H9 (cell line): ENCODE measurements at regions not wholly inside any gene's neighbourhood (a gene's known extent, or its start where the extent isn't known, plus 50 kb on each side); places are given as distances from the start of the nearest gene placed in this dataset.

ENCODE experiments used
- DNase-seq: peaks from one replicate; pipeline ENCODE4 v3.0.0-alpha.2; 2017
- H2AFZ ChIP-seq: one replicate; pipeline ENCODE4 v1.6.1; 2013; ENCODE audit warnings: mild to moderate bottlenecking, low read length, control low read depth, moderate library complexity
- H2AK5ac ChIP-seq: 2 replicates; pipeline ENCODE4 v1.6.1; 2013; ENCODE audit warnings: low read length, control low read depth, mixed read lengths; ENCODE audit not compliant: insufficient read length
- H2BK120ac ChIP-seq: one replicate; pipeline ENCODE4 v1.6.1; 2013; ENCODE audit warnings: low read depth, mild to moderate bottlenecking, low read length, control low read depth, inconsistent platforms; ENCODE audit not compliant: poor library complexity, severe bottlenecking
- H2BK12ac ChIP-seq: 2 replicates; pipeline ENCODE4 v1.6.1; 2013; ENCODE audit warnings: low read length, control low read depth, mixed read lengths, low read depth; ENCODE audit not compliant: insufficient read length
- H2BK15ac ChIP-seq: 2 replicates; pipeline ENCODE4 v1.6.1; 2013; ENCODE audit warnings: low read depth, low read length, control low read depth
- H2BK20ac ChIP-seq: one replicate; pipeline ENCODE4 v1.6.1; 2013; ENCODE audit warnings: low read depth, mild to moderate bottlenecking, low read length, control low read depth, inconsistent platforms; ENCODE audit not compliant: poor library complexity, severe bottlenecking
- H2BK5ac ChIP-seq: 2 replicates; pipeline ENCODE4 v1.6.1; 2013; ENCODE audit warnings: low read length, control low read depth, mixed read lengths; ENCODE audit not compliant: insufficient read length
- H3K14ac ChIP-seq: 2 replicates; pipeline ENCODE4 v1.6.1; 2013; ENCODE audit warnings: low read length, control low read depth; ENCODE audit not compliant: insufficient read depth
- H3K18ac ChIP-seq: 2 replicates; pipeline ENCODE4 v1.6.1; 2013; ENCODE audit warnings: low read depth, mild to moderate bottlenecking, mixed read lengths, low read length, control low read depth; ENCODE audit not compliant: insufficient read length
- H3K23ac ChIP-seq: 2 replicates; pipeline ENCODE4 v1.6.1; 2013; ENCODE audit warnings: low read length, control low read depth, mixed read lengths, low read depth; ENCODE audit not compliant: insufficient read length
- H3K23me2 ChIP-seq: 2 replicates; pipeline ENCODE4 v1.6.1; 2013; ENCODE audit warnings: low read depth, mild to moderate bottlenecking, mixed read lengths, low read length, control low read depth; ENCODE audit not compliant: insufficient read length, poor library complexity, severe bottlenecking
- H3K27ac ChIP-seq: 2 replicates; pipeline ENCODE4 v1.5.1; 2013; ENCODE audit warnings: low read length, control low read depth, mixed read lengths, low read depth; ENCODE audit not compliant: insufficient read length
- H3K27me3 ChIP-seq: 2 replicates; pipeline ENCODE4 v1.6.1; 2013; ENCODE audit warnings: low read length, control low read depth, inconsistent platforms; ENCODE audit not compliant: insufficient read depth
- H3K4ac ChIP-seq: 2 replicates; pipeline ENCODE4 v1.6.1; 2013; ENCODE audit warnings: low read depth, mild to moderate bottlenecking, control low read depth, inconsistent platforms, low read length, moderate library complexity
- H3K4me1 ChIP-seq: 2 replicates; pipeline ENCODE4 v1.6.1; 2013; ENCODE audit warnings: low read length, control low read depth, inconsistent platforms; ENCODE audit not compliant: insufficient read depth
- H3K4me2 ChIP-seq: 2 replicates; pipeline ENCODE4 v1.6.1; 2013; ENCODE audit warnings: low read length, control low read depth, mixed read lengths; ENCODE audit not compliant: insufficient read length, insufficient read depth
- H3K56ac ChIP-seq: 2 replicates; pipeline ENCODE4 v1.6.1; 2013; ENCODE audit warnings: low read depth, mild to moderate bottlenecking, mixed read lengths, low read length, control low read depth; ENCODE audit not compliant: insufficient read length
- H3K79me1 ChIP-seq: 2 replicates; pipeline ENCODE4 v1.6.1; 2013; ENCODE audit warnings: low read depth, mild to moderate bottlenecking, moderate library complexity, low read length, control low read depth, inconsistent platforms; ENCODE audit not compliant: insufficient read depth, poor library complexity, severe bottlenecking
- H3K79me2 ChIP-seq: 2 replicates; pipeline ENCODE4 v1.6.1; 2013; ENCODE audit warnings: low read length, control low read depth, inconsistent platforms; ENCODE audit not compliant: insufficient read depth
- H3K9ac ChIP-seq: 2 replicates; pipeline ENCODE4 v1.6.1; 2013; ENCODE audit warnings: low read length, control low read depth, mixed read lengths; ENCODE audit not compliant: insufficient read length; ENCODE audit errors: extremely low read depth
- H3K9me3 ChIP-seq: one replicate; pipeline ENCODE4 v1.6.1; 2013; ENCODE audit warnings: low read depth, low read length, inconsistent platforms; ENCODE audit not compliant: control insufficient read depth
- H3T11ph ChIP-seq: one replicate; pipeline ENCODE4 v1.6.1; 2013; ENCODE audit warnings: mild to moderate bottlenecking, low read length, control low read depth, inconsistent platforms
- H4K20me1 ChIP-seq: one replicate; pipeline ENCODE4 v1.6.1; 2013; ENCODE audit not compliant: control insufficient read depth, insufficient read length, insufficient read depth
- H4K5ac ChIP-seq: 2 replicates; pipeline ENCODE4 v1.6.1; 2013; ENCODE audit warnings: low read depth, mild to moderate bottlenecking, mixed read lengths, low read length, control low read depth; ENCODE audit not compliant: insufficient read length
- H4K8ac ChIP-seq: replicated peaks from 2 replicates; pipeline ENCODE4 v1.6.1; 2013; ENCODE audit warnings: low read length, control low read depth, mixed read lengths, low read depth; ENCODE audit not compliant: insufficient read length
- H4K91ac ChIP-seq: 2 replicates; pipeline ENCODE4 v1.6.1; 2013; ENCODE audit warnings: low read depth, mild to moderate bottlenecking, moderate library complexity, mixed read lengths, low read length, control low read depth; ENCODE audit not compliant: insufficient read length
- H3K27ac Mint-ChIP-seq, 3 experiments: 2 replicates in 2 of 3; 3 replicates in 1 of 3; pipeline ENCODE4 v1.8.0; 2020 to 2021; ENCODE audit warnings: mixed read lengths in 3 of 3, mild to moderate bottlenecking in 1 of 3, moderate library complexity in 1 of 3
- H3K27me3 Mint-ChIP-seq: 2 replicates; pipeline ENCODE4 v1.8.0; 2021; ENCODE audit warnings: low read depth, mild to moderate bottlenecking, moderate library complexity, mixed read lengths
- H3K36me3 Mint-ChIP-seq, 3 experiments: 2 replicates in 2 of 3; 3 replicates in 1 of 3; pipeline ENCODE4 v1.8.0; 2020 to 2021; ENCODE audit warnings: low read depth in 3 of 3, mixed read lengths in 3 of 3; ENCODE audit not compliant: insufficient read depth in 1 of 3
- H3K4me1 Mint-ChIP-seq, 2 experiments: 2 replicates each; pipeline ENCODE4 v1.8.0; 2020; ENCODE audit warnings: mixed read lengths in 2 of 2
- H3K4me3 Mint-ChIP-seq, 2 experiments: 2 replicates in 1 of 2; 3 replicates in 1 of 2; pipeline ENCODE4 v1.8.0; 2020 to 2021; ENCODE audit warnings: mild to moderate bottlenecking in 2 of 2, mixed read lengths in 2 of 2, moderate library complexity in 1 of 2
- H3K9me3 Mint-ChIP-seq, 2 experiments: 2 replicates in 1 of 2; 3 replicates in 1 of 2; pipeline ENCODE4 v1.8.0; 2020; ENCODE audit warnings: mild to moderate bottlenecking in 2 of 2, mixed read lengths in 2 of 2, moderate library complexity in 1 of 2
- whole genome bisulfite sequencing: extraction: QIAGEN DNeasy Blood & Tissue Kit; methylation state at CpG from one replicate; pipeline ENCODE4 v1.1.7; 2013; ENCODE audit warnings: missing lambda C conversion rate, low lambda C conversion rate, mixed read lengths; ENCODE audit not compliant: insufficient read length; ENCODE audit errors: extremely low coverage; 5-methylcytosine and 5-hydroxymethylcytosine counted together
- TF ChIP-seq, protein P1 (sequence below): fragments of 200-600 bp; sonication (generic); conservative IDR thresholded peaks from 3 replicates; pipeline ENCODE4 v1.8.0; 2021; ENCODE audit warnings: antibody characterized with exemption, mild to moderate bottlenecking

DNA sequence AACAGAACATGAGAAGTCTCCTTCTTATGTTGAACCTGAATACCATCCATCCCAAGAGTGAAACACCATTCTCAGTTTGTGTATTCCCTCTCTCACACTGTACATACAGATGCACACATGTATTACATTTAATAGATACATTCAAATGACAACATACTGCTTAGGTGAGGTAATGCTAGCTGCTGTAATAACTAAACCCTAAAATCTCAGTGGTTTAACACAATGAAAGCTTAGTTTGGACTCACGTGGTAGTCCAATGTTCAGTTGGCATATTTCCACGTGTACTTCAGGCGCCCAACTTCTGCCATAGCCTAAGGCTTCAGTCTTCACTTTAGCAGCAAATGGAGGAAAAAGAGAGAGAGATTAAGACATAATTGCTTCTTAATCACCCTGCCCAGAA lies 351.1 kb upstream of the PMFBP1 start:
- H2BK12ac ChIP-seq: no peak overlapping the region
- Mint-ChIP-seq H3K4me1 (no peaks in the 10 kb centered on the region), H3K9me3 (peaks cover 33 to 40% of the 10 kb centered on the region in 2 experiments), H3K27ac (no peak overlapping the region), H3K27me3 (no peaks in the 10 kb centered on the region), H3K36me3 (peaks cover 29 to 53% (median 30%) of the 10 kb centered on the region in 3 experiments), H3K4me3 (no peak overlapping the region)
- no peak overlapping the region for H3T11ph ChIP-seq
- no peak overlapping the region for H2AFZ ChIP-seq
- no peak overlapping the region for H2AK5ac ChIP-seq
- no peak overlapping the region for H4K8ac ChIP-seq
- H3K4me2 ChIP-seq: no peak overlapping the region
- H4K91ac ChIP-seq: no peak overlapping the region
- no peak for DNase-seq
- WGBS: no CpG with 5 or more reads among the region's 3 CpGs
- no peak overlapping the region for H2BK15ac ChIP-seq
- H3K79me1 ChIP-seq: no peaks in the 10 kb centered on the region
- no peak overlapping the region for H3K9ac ChIP-seq
- TF ChIP-seq, protein P1, sequence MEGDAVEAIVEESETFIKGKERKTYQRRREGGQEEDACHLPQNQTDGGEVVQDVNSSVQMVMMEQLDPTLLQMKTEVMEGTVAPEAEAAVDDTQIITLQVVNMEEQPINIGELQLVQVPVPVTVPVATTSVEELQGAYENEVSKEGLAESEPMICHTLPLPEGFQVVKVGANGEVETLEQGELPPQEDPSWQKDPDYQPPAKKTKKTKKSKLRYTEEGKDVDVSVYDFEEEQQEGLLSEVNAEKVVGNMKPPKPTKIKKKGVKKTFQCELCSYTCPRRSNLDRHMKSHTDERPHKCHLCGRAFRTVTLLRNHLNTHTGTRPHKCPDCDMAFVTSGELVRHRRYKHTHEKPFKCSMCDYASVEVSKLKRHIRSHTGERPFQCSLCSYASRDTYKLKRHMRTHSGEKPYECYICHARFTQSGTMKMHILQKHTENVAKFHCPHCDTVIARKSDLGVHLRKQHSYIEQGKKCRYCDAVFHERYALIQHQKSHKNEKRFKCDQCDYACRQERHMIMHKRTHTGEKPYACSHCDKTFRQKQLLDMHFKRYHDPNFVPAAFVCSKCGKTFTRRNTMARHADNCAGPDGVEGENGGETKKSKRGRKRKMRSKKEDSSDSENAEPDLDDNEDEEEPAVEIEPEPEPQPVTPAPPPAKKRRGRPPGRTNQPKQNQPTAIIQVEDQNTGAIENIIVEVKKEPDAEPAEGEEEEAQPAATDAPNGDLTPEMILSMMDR: no peak
- H2BK120ac ChIP-seq: no peak overlapping the region
- H3K18ac ChIP-seq: no peak overlapping the region
- no peaks in the 10 kb centered on the region for H3K23me2 ChIP-seq
- no peak overlapping the region for H4K5ac ChIP-seq
- H3K14ac ChIP-seq: no peak overlapping the region
- H2BK5ac ChIP-seq: no peak overlapping the region
- H4K20me1 ChIP-seq: no peaks in the 10 kb centered on the region
- no peaks in the 10 kb centered on the region for H3K27me3 ChIP-seq
- H3K9me3 ChIP-seq: peaks cover 12% of the 10 kb centered on the region
- H3K27ac ChIP-seq: no peak overlapping the region
- no peak overlapping the region for H3K56ac ChIP-seq
- H3K79me2 ChIP-seq: no peaks in the 10 kb centered on the region
- no peak overlapping the region for H2BK20ac ChIP-seq
- no peak overlapping the region for H3K4ac ChIP-seq
- H3K4me1 ChIP-seq: no peaks in the 10 kb centered on the region
- H3K23ac ChIP-seq: no peak overlapping the region
